ENCODE measurements at regions not wholly inside any gene's neighbourhood (a gene's known extent, or its start where the extent isn't known, plus 50 kb on each side); places are given as distances from the start of the nearest gene placed in this dataset.

GRCh38 chr5:3056866-3057265 is 305.4 kb upstream of the IRX2 start:
- TF ChIP-seq POLR2A (IDR thresholded peaks at IDR 0.05), result no peak
- no peak for TF ChIP-seq CTCF (IDR thresholded peaks at IDR 0.05)
- no peak for TF ChIP-seq EP300 (IDR thresholded peaks at IDR 0.05; ENCODE audit: low read depth)

Data from transverse colon (tissue), 3 donors.